ENCODE measurements at regions not wholly inside any gene's neighbourhood (a gene's known extent, or its start where the extent isn't known, plus 50 kb on each side); places are given as distances from the start of the nearest gene placed in this dataset.

GRCh38 chr11:80502511-80502910 lies 1061.7 kb upstream of the TENM4 start:
- TF ChIP-seq PAX5 (IDR thresholded peaks at IDR 0.05; ENCODE audit: borderline replicate concordance, low read depth, low read length) = no peak
- TF ChIP-seq CTCF (IDR thresholded peaks at IDR 0.05 in 2 of 3, conservative IDR thresholded peaks at IDR 0.05 in 1 of 3; ENCODE audit: control insufficient read depth in 2 of 3, extremely low read depth in 1 of 3, insufficient read depth in 1 of 3, low read depth in 3 of 3, low read length in 3 of 3) = no peak
- no peak for TF ChIP-seq ATF2 (IDR thresholded peaks at IDR 0.05; ENCODE audit: low read length)
- TF ChIP-seq PML (IDR thresholded peaks at IDR 0.05; ENCODE audit: low read length) = no peak
- TF ChIP-seq POLR2AphosphoS5 (IDR thresholded peaks at IDR 0.05; ENCODE audit: low read length) = no peak
- no peak for TF ChIP-seq ZNF207 (IDR thresholded peaks at IDR 0.05; ENCODE audit: borderline replicate concordance)
- no peak for TF ChIP-seq ZNF274 (IDR thresholded peaks at IDR 0.05; ENCODE audit: insufficient read depth, insufficient read length)
